ENCODE measurements at regions not wholly inside any gene's neighbourhood (a gene's known extent, or its start where the extent isn't known, plus 50 kb on each side); places are given as distances from the start of the nearest gene placed in this dataset.

DNA sequence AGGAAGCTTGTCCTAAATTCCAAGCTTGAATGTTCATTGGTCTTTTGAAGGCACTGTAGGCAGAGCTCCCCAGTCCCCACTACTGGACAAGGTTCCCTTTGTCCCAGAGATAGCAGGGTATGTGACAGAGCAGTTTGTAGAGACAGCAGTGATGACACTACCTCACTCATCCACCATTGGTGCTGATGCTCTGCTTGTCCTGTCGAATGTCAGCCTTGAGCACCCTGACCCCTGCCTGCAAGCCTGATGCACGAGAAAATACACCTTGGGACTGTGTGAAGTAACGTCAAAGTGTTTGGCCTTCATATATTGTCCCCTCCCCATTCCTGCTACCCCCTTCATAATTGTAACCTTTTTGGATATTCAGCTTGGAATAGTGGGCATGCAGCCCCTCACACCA, 188.9 kb upstream of the EOLA2 start:
- Histone ChIP-seq H3K9me3 (no peaks in the 10 kb centered on the region), H3K36me3 (no peaks in the 10 kb centered on the region), H3K27me3 (no peaks in the 10 kb centered on the region), H3K4me3 (no peak overlapping the region), H3K4me1 (no peaks in the 10 kb centered on the region), H3K27ac (no peak overlapping the region)
- no peak for DNase-seq (ENCODE audit: low spot score)
- TF ChIP-seq, protein P1, sequence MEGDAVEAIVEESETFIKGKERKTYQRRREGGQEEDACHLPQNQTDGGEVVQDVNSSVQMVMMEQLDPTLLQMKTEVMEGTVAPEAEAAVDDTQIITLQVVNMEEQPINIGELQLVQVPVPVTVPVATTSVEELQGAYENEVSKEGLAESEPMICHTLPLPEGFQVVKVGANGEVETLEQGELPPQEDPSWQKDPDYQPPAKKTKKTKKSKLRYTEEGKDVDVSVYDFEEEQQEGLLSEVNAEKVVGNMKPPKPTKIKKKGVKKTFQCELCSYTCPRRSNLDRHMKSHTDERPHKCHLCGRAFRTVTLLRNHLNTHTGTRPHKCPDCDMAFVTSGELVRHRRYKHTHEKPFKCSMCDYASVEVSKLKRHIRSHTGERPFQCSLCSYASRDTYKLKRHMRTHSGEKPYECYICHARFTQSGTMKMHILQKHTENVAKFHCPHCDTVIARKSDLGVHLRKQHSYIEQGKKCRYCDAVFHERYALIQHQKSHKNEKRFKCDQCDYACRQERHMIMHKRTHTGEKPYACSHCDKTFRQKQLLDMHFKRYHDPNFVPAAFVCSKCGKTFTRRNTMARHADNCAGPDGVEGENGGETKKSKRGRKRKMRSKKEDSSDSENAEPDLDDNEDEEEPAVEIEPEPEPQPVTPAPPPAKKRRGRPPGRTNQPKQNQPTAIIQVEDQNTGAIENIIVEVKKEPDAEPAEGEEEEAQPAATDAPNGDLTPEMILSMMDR (IDR thresholded peaks at IDR 0.05): no peak

DNA sequence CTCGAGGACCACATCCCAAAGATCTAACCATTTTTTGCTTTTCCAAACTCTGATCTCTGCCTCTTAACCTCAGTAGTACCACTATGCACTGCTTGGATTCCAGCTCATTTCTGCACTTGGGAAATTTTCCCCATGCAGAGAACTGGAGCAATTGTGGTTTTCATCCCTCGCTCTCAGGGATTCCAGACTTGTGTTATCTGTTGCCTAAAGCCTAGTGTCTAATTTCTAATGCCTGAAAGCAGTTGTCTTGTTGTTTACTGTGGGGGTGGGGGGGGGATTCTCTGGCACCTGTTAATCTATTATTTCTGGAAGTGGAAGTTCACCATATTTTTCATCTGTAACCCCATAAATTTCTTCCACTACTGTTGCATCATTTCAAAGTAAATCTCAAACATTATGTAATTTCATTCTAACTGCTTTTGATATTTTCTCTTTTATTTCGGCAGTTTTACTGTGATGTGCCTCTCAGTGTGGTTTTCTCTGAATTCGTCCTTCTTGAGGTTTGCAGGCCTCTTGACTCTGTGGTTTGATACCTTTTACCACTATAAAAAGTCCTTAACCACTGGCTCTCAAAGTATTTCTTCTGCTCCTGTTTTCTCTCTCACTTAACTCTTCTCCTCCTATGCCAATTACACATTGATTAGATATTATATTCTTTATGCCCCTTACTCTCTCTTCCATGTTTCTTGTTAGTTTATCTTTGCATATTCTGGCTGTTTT, 205.6 kb upstream of the EOLA2 start:
- no peak overlapping the region for H3K4me3 ChIP-seq
- H3K9me3 ChIP-seq: peaks cover 5 to 31% of the 10 kb centered on the region in 2 donors
- DNase-seq (ENCODE audit: low spot score): no peak
- no peak overlapping the region for H3K27ac ChIP-seq
- no peaks in the 10 kb centered on the region for H3K27me3 ChIP-seq
- H3K36me3 ChIP-seq: no peaks in the 10 kb centered on the region
- H3K4me1 ChIP-seq: no peaks in the 10 kb centered on the region
- TF ChIP-seq, protein P1 (IDR thresholded peaks at IDR 0.05): no peak

- Histone ChIP-seq H3K4me3 (no peak overlapping the region), H3K4me1 (peaks cover 0 to 11% of the 10 kb centered on the region in 2 donors), H3K27me3 (no peaks in the 10 kb centered on the region), H3K9me3 (peaks cover 5 to 21% of the 10 kb centered on the region in 2 donors), H3K27ac (no peak overlapping the region), H3K36me3 (no peaks in the 10 kb centered on the region)
- no peak for DNase-seq (ENCODE audit: low spot score)
- TF ChIP-seq, protein P1 (IDR thresholded peaks at IDR 0.05): no peak
Observed at GRCh38 chrX:150146271-150146896, 208.1 kb upstream of the EOLA2 start.

DNA sequence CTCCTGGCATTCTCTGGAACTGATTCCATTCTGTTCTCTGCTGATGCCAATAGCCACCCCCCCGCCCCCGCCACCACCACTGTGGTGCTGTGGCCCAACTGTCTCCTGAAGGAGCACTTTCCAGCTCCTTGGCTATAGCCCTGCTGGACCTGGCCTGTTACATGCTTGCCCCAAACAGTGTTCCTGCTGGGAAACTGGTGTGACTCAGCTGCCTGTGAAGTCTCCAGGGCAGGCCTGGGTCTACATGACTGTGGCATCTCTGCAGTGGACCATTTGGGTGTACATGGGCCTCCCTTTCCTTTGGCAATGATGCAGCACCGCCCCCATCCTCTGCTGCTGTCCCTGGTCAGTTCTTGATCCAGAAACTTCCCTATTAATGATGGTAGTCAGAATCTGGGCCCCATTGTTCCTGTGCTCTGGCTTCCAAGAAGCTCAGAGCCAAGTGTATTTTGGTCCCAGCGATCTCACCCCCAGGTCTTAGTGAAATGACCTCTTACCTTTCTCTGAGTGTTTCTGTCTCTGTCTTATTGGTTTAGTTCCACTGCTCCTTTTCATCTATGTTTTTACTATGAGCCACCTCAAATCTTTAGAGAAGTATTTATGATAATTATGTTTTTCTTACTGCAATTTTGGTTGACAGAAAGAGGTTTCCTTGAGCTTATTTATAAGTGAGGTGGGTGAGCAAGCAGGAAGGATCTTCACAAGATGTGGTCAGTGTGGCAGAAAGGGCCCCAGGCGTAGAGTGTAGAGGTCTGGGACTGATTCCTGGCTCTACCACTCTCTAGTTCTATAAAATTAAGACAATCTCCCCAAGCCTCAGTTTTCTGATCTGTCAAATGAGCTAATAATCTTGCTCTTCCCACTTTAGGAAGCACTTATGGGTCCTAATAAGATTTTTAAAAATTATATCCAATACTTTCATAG, 210.7 kb upstream of the EOLA2 start:
- Histone ChIP-seq H3K27ac (no peak overlapping the region), H3K9me3 (no peaks in the 10 kb centered on the region), H3K4me1 (peaks cover 0 to 11% of the 10 kb centered on the region in 2 donors), H3K36me3 (no peaks in the 10 kb centered on the region), H3K4me3 (no peak overlapping the region), H3K27me3 (no peaks in the 10 kb centered on the region)
- no peak for DNase-seq (ENCODE audit: low spot score)
- TF ChIP-seq, protein P1 (IDR thresholded peaks at IDR 0.05): no peak

GRCh38 chrX:150150076-150150779, 211.9 kb upstream of the EOLA2 start:
- H3K4me3 ChIP-seq: no peak overlapping the region
- TF ChIP-seq, protein P1 (IDR thresholded peaks at IDR 0.05): no peak
- no peaks in the 10 kb centered on the region for H3K9me3 ChIP-seq
- H3K4me1 ChIP-seq: peaks cover 0 to 11% of the 10 kb centered on the region in 2 donors
- H3K27me3 ChIP-seq: no peaks in the 10 kb centered on the region
- no peak overlapping the region for H3K27ac ChIP-seq
- H3K36me3 ChIP-seq: no peaks in the 10 kb centered on the region
- DNase-seq (ENCODE audit: low spot score): no peak
